GM21526 (cell line): ENCODE measurements at regions not wholly inside any gene's neighbourhood (a gene's known extent, or its start where the extent isn't known, plus 50 kb on each side); places are given as distances from the start of the nearest gene placed in this dataset.
"Not testable (repeated sequence)": the region's sequence is repeated elsewhere in the genome, so short reads cannot be mapped to it uniquely, and the experiment has no call there.

Source experiments
- ATAC-seq: cut with Tn5 transposase; IDR thresholded peaks from one replicate; pipeline ENCODE4 v1.9.1; 2021; ENCODE audit warnings: moderate library complexity; ENCODE audit not compliant: unreplicated experiment, low FRiP score

- no peak for ATAC-seq
Observed at GRCh38 chr1:188991221-188991930, 1486.3 kb downstream of the BRINP3 start.

GRCh38 chr1:189007824-189008223, 1469.8 kb downstream of the BRINP3 start:
- ATAC-seq = no peak

GRCh38 chr1:189021577-189021976, 1456.1 kb downstream of the BRINP3 start:
- no peak for ATAC-seq

- no peak for ATAC-seq
Observed at GRCh38 chr1:189022015-189022414, 1455.6 kb downstream of the BRINP3 start.

- ATAC-seq = no peak
Observed at GRCh38 chr1:189027512-189027911, 1450.2 kb downstream of the BRINP3 start.

GRCh38 chr1:189033169-189033568, 1444.5 kb downstream of the BRINP3 start:
- ATAC-seq = no peak

GRCh38 chr1:189036628-189037027, 1441.0 kb downstream of the BRINP3 start:
- no peak for ATAC-seq

GRCh38 chr1:189046127-189046526, 1431.5 kb downstream of the BRINP3 start:
- no peak for ATAC-seq

GRCh38 chr1:189084811-189085210, 1392.9 kb downstream of the BRINP3 start:
- ATAC-seq = no peak

GRCh38 chr1:189103956-189104355, 1373.7 kb downstream of the BRINP3 start:
- no peak for ATAC-seq

- ATAC-seq = no peak
Observed at GRCh38 chr1:189117072-189117770, 1360.4 kb downstream of the BRINP3 start.

GRCh38 chr1:189121941-189122340, 1355.7 kb downstream of the BRINP3 start:
- ATAC-seq = no peak

GRCh38 chr1:189125694-189126093, 1352.0 kb downstream of the BRINP3 start:
- no peak for ATAC-seq

GRCh38 chr1:189131576-189131975, 1346.1 kb downstream of the BRINP3 start:
- no peak for ATAC-seq

GRCh38 chr1:189139748-189140147, 1337.9 kb downstream of the BRINP3 start:
- ATAC-seq = not testable (repeated sequence)

GRCh38 chr1:189141056-189141455, 1336.6 kb downstream of the BRINP3 start:
- ATAC-seq = no peak

- ATAC-seq = no peak
Observed at GRCh38 chr1:189149547-189150375, 1327.9 kb downstream of the BRINP3 start.

GRCh38 chr1:189150624-189151023, 1327.0 kb downstream of the BRINP3 start:
- no peak for ATAC-seq

GRCh38 chr1:189151361-189151760, 1326.3 kb downstream of the BRINP3 start:
- no peak for ATAC-seq

GRCh38 chr1:189152685-189153084, 1325.0 kb downstream of the BRINP3 start:
- no peak for ATAC-seq

GRCh38 chr1:189158155-189158554, 1319.5 kb downstream of the BRINP3 start:
- ATAC-seq = no peak
